ENCODE measurements at regions not wholly inside any gene's neighbourhood (a gene's known extent, or its start where the extent isn't known, plus 50 kb on each side); places are given as distances from the start of the nearest gene placed in this dataset.
A peak's percentile ranks its signal among the peaks of the same experiment; 100 is the strongest.

- no peaks in the 10 kb centered on the region for H3K4me1 ChIP-seq (ENCODE audit: control insufficient read depth, insufficient read depth, low read length)
- H3K9me3 ChIP-seq (ENCODE audit: control insufficient read depth, low read depth, low read length): peaks cover 4% of the 10 kb centered on the region
- no peaks in the 10 kb centered on the region for H3K36me3 ChIP-seq (ENCODE audit: control insufficient read depth, insufficient read depth, low read length)
- no peak overlapping the region for H3K4me3 ChIP-seq (ENCODE audit: low read length)
- H3K27ac ChIP-seq (ENCODE audit: low read length): no peak overlapping the region
- 100% methylated on average over 1 of the region's 8 CpGs for WGBS (ENCODE audit: insufficient coverage, low lambda C conversion rate)
- DNase-seq: no peak
- peaks cover 37% of the 10 kb centered on the region for H3K27me3 ChIP-seq (ENCODE audit: control insufficient read depth, insufficient read depth, low read length)
These were observed 252.9 kb upstream of the RPL38 start for GRCh38 chr17:73950593-73950914.

GRCh38 chr17:73952082-73952479 lies 251.4 kb upstream of the RPL38 start:
- no peak for DNase-seq
- H3K27ac ChIP-seq (ENCODE audit: low read length): no peak overlapping the region
- no peaks in the 10 kb centered on the region for H3K36me3 ChIP-seq (ENCODE audit: control insufficient read depth, insufficient read depth, low read length)
- peaks cover 39% of the 10 kb centered on the region for H3K27me3 ChIP-seq (ENCODE audit: control insufficient read depth, insufficient read depth, low read length)
- H3K4me3 ChIP-seq (ENCODE audit: low read length): peak overlapping the region; percentile 23
- WGBS (ENCODE audit: insufficient coverage, low lambda C conversion rate): no CpG with 5 or more reads among the region's 20 CpGs
- H3K9me3 ChIP-seq (ENCODE audit: control insufficient read depth, low read depth, low read length): peaks cover 4% of the 10 kb centered on the region
- no peaks in the 10 kb centered on the region for H3K4me1 ChIP-seq (ENCODE audit: control insufficient read depth, insufficient read depth, low read length)

DNA sequence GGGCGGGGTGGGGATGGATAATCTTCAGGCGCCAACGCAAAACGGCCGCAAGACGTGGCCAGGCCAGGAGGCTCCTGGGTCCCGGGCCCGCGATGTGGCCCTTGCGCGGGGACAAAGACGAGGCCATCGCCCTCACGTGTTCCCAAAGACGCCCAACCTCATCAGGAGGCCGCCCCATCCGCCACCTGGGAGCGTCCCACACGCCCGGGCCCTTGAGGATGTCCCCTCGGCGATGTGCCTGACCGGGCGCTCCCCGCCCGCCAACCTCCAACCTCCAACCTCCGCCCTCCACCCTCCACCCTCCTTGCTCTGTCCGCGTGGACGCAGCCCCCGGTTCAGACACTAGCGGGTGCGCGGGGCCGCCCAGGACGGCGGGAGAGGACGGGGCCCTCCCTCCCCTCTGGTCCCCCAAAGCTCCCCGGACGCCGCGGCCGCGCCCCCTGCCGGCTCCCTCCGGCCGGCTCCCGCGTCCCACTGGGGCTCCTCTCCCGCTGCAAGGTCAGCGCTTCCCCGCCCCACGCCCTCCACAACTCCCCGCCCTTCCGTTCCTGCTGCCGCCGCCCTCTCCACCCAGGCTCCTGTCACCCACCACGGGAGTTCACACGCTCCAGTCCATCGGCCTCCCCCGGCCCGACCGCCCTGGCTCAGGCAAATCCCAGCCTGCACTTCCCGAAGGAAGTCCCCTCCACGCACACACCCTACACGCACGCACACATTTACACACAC lies 250.8 kb upstream of the RPL38 start:
- Histone ChIP-seq H3K27me3 (ENCODE audit: control insufficient read depth, insufficient read depth, low read length) (peaks cover 42% of the 10 kb centered on the region), H3K27ac (ENCODE audit: low read length) (no peak overlapping the region)

DNA sequence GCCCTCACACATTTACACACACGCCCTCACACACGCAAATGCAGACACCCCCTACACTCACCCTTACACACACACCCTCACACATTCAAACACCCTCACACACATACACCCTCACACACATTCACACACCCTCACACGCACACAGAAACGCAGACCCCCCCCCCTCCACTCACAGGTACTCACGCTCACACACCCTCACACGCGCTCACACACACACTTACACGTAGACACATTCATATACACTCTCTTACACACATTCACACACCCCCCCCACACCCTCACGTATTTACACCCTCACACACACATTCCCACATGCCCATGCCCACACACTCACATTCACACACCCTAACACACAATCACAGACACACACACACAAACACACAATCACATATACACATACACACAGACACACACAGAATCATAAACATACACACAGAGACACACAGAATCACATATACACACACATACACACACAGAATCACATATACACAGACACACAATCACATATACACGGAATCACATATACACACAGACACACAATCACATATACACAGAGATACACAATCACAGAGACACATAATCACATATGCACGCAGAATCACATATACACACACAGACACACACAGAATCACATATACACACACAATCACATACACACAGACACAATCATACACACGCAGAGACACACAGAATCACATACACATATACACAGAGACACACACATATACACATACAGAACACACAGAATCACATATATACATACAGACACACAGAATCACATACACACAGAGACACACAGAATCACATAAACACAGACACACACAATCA lies 250.1 kb upstream of the RPL38 start:
- peaks cover 44% of the 10 kb centered on the region for H3K27me3 ChIP-seq (ENCODE audit: control insufficient read depth, insufficient read depth, low read length)
- no peaks in the 10 kb centered on the region for H3K36me3 ChIP-seq (ENCODE audit: control insufficient read depth, insufficient read depth, low read length)
- H3K4me1 ChIP-seq (ENCODE audit: control insufficient read depth, insufficient read depth, low read length): no peaks in the 10 kb centered on the region
- WGBS (ENCODE audit: insufficient coverage, low lambda C conversion rate): 80% methylated on average over 1 of the region's 12 CpGs
- no peak overlapping the region for H3K27ac ChIP-seq (ENCODE audit: low read length)
- peaks cover 4% of the 10 kb centered on the region for H3K9me3 ChIP-seq (ENCODE audit: control insufficient read depth, low read depth, low read length)
- H3K4me3 ChIP-seq (ENCODE audit: low read length): no peak overlapping the region
- no peak for DNase-seq

More for the DNA sequence above, 250.8 kb upstream of the RPL38 start:
- Histone ChIP-seq H3K36me3 (ENCODE audit: control insufficient read depth, insufficient read depth, low read length) (no peaks in the 10 kb centered on the region), H3K9me3 (ENCODE audit: control insufficient read depth, low read depth, low read length) (peaks cover 4% of the 10 kb centered on the region), H3K4me1 (ENCODE audit: control insufficient read depth, insufficient read depth, low read length) (no peaks in the 10 kb centered on the region), H3K4me3 (ENCODE audit: low read length) (peak overlapping the region; percentile 23)
- no CpG with 5 or more reads among the region's 67 CpGs for WGBS (ENCODE audit: insufficient coverage, low lambda C conversion rate)
- peak; percentile 26 to 29 for DNase-seq

GRCh38 chr17:73954951-73955350 lies 248.5 kb upstream of the RPL38 start:
- no CpG with 5 or more reads among the region's 5 CpGs for WGBS (ENCODE audit: insufficient coverage, low lambda C conversion rate)
- H3K27me3 ChIP-seq (ENCODE audit: control insufficient read depth, insufficient read depth, low read length): peaks cover 47% of the 10 kb centered on the region
- no peaks in the 10 kb centered on the region for H3K36me3 ChIP-seq (ENCODE audit: control insufficient read depth, insufficient read depth, low read length)
- no peak for DNase-seq
- H3K9me3 ChIP-seq (ENCODE audit: control insufficient read depth, low read depth, low read length): peaks cover 4% of the 10 kb centered on the region
- H3K4me3 ChIP-seq (ENCODE audit: low read length): no peak overlapping the region
- no peaks in the 10 kb centered on the region for H3K4me1 ChIP-seq (ENCODE audit: control insufficient read depth, insufficient read depth, low read length)
- no peak overlapping the region for H3K27ac ChIP-seq (ENCODE audit: low read length)

DNA sequence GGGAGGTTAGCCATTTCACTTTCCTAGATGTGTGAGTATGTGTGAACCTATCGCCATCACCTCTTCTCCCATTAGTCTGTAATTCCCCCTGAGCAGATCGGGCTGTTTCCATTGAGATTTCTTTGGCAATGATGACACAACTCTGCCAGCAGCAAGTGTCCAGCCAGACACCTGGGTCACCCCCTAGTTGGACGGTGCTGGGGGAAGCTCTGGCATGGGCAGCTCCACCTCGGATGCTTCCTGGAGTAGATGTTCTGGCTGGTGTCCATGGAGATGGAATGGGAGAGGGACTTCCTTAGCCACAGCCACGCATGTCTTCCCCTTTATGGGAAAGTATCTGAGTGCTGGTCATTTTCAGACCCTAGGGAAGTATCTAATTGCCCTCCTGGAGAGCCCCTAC lies 247.9 kb upstream of the RPL38 start:
- Histone ChIP-seq H3K4me3 (ENCODE audit: low read length) (no peak overlapping the region), H3K27ac (ENCODE audit: low read length) (no peak overlapping the region), H3K27me3 (ENCODE audit: control insufficient read depth, insufficient read depth, low read length) (peaks cover 45% of the 10 kb centered on the region), H3K9me3 (ENCODE audit: control insufficient read depth, low read depth, low read length) (peaks cover 4% of the 10 kb centered on the region), H3K4me1 (ENCODE audit: control insufficient read depth, insufficient read depth, low read length) (no peaks in the 10 kb centered on the region), H3K36me3 (ENCODE audit: control insufficient read depth, insufficient read depth, low read length) (no peaks in the 10 kb centered on the region)
- DNase-seq: no peak
- whole genome bisulfite sequencing (ENCODE audit: insufficient coverage, low lambda C conversion rate): no CpG with 5 or more reads among the region's 5 CpGs

DNA sequence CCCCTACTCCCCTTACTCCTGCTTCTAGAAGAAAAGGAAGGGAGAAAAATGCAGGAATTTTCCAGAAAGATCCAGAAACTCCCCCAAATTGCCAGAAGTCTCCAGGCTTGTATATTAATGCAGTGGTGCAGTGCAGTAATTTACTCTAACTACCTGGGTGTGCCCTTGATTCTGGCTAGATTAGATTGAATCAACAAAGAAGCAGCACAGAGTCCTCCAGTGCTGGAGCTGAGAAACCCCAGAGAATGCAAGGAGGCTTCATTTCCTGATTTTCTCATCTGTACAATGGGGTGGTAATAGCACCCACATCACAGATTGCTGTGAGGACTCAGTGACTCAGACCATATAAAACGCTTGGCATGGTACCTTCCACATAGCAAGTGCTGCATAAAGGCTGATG lies 247.3 kb upstream of the RPL38 start:
- Histone ChIP-seq H3K4me3 (ENCODE audit: low read length) (no peak overlapping the region), H3K4me1 (ENCODE audit: control insufficient read depth, insufficient read depth, low read length) (no peaks in the 10 kb centered on the region), H3K9me3 (ENCODE audit: control insufficient read depth, low read depth, low read length) (peaks cover 4% of the 10 kb centered on the region), H3K36me3 (ENCODE audit: control insufficient read depth, insufficient read depth, low read length) (no peaks in the 10 kb centered on the region), H3K27ac (ENCODE audit: low read length) (no peak overlapping the region), H3K27me3 (ENCODE audit: control insufficient read depth, insufficient read depth, low read length) (peaks cover 42% of the 10 kb centered on the region)
- no peak for DNase-seq
- no CpG with 5 or more reads among the region's 1 CpG for WGBS (ENCODE audit: insufficient coverage, low lambda C conversion rate)

DNA sequence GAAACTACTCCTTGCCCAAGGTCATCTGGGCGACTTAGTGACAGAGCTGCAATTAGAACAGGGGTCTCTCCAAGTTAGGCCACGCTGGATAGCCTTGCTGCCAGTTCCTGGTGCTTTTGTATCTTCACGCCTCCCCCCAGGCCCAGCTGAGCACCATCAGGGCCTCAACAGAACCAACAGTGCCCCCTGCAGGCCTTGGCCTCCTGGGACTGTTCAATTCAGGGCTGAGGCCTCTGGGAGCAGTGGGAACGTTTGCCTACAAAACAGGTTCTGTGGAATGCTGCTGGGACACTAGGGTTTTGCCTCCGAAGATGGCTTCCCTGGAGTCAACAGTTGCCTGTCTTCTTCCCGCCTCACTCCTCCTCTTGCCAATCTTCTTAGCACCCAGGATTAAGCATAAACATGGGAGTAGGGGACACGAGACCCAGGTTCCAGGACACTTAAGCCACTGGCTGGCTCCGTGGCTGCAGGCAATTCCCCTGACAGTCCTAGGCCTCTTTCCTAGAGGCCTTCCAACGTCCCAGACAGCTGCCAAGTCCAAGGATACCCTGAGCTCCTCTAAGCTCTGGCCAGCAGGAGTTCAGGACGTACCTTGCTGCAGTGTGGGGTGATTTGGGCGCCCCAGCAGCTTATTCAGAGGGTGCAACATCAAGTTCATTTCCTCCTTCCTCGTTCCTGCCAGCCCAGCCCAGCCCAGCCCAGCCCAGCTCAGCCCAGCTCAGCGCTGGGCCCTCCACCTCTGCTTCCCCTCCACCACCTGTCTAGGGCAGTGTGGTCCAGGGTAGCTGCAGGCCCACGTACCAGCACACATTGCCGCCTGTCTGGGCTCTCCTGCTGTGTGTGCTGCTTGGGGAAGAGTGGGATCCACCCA lies 246.6 kb upstream of the RPL38 start:
- Histone ChIP-seq H3K4me3 (ENCODE audit: low read length) (no peak overlapping the region), H3K27me3 (ENCODE audit: control insufficient read depth, insufficient read depth, low read length) (peaks cover 39% of the 10 kb centered on the region), H3K4me1 (ENCODE audit: control insufficient read depth, insufficient read depth, low read length) (no peaks in the 10 kb centered on the region), H3K27ac (ENCODE audit: low read length) (no peak overlapping the region), H3K36me3 (ENCODE audit: control insufficient read depth, insufficient read depth, low read length) (no peaks in the 10 kb centered on the region), H3K9me3 (ENCODE audit: control insufficient read depth, low read depth, low read length) (peaks cover 4% of the 10 kb centered on the region)
- WGBS (ENCODE audit: insufficient coverage, low lambda C conversion rate): no CpG with 5 or more reads among the region's 15 CpGs
- DNase-seq: no peak

GRCh38 chr17:73957564-73957963 lies 245.9 kb upstream of the RPL38 start:
- Histone ChIP-seq H3K27ac (ENCODE audit: low read length) (no peak overlapping the region), H3K4me3 (ENCODE audit: low read length) (no peak overlapping the region), H3K9me3 (ENCODE audit: control insufficient read depth, low read depth, low read length) (peaks cover under 1% of the 10 kb centered on the region), H3K4me1 (ENCODE audit: control insufficient read depth, insufficient read depth, low read length) (no peaks in the 10 kb centered on the region), H3K36me3 (ENCODE audit: control insufficient read depth, insufficient read depth, low read length) (no peaks in the 10 kb centered on the region), H3K27me3 (ENCODE audit: control insufficient read depth, insufficient read depth, low read length) (peaks cover 32% of the 10 kb centered on the region)
- WGBS (ENCODE audit: insufficient coverage, low lambda C conversion rate): no CpG with 5 or more reads among the region's 6 CpGs
- DNase-seq: no peak

DNA sequence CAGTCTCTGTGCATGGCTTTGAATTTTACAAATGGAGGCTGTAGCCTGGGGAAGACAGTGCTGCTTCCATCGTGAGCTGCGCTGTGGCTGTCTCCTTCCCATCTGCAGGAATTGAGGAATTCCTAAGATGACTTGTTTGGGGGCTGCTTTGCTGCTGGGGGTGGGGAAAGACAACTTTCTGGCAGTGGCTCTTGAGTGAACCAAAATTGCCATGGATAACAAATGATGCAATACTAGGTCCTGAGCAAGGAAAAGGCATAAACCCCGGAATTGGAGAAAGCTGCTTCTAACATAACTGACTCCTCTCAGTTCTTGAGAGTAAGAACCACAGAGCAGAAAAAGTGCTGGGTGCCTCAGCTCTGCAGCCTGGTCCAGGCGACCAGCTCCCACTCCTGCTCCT lies 245.0 kb upstream of the RPL38 start:
- H3K27ac ChIP-seq (ENCODE audit: low read length): no peak overlapping the region
- H3K27me3 ChIP-seq (ENCODE audit: control insufficient read depth, insufficient read depth, low read length): peaks cover 24% of the 10 kb centered on the region
- no peak overlapping the region for H3K4me3 ChIP-seq (ENCODE audit: low read length)
- no peaks in the 10 kb centered on the region for H3K9me3 ChIP-seq (ENCODE audit: control insufficient read depth, low read depth, low read length)
- no peak for DNase-seq
- H3K4me1 ChIP-seq (ENCODE audit: control insufficient read depth, insufficient read depth, low read length): no peaks in the 10 kb centered on the region
- no CpG with 5 or more reads among the region's 4 CpGs for WGBS (ENCODE audit: insufficient coverage, low lambda C conversion rate)
- no peaks in the 10 kb centered on the region for H3K36me3 ChIP-seq (ENCODE audit: control insufficient read depth, insufficient read depth, low read length)
